B cell (primary cell): ENCODE measurements at regions not wholly inside any gene's neighbourhood (a gene's known extent, or its start where the extent isn't known, plus 50 kb on each side); places are given as distances from the start of the nearest gene placed in this dataset.

Experiments
- ATAC-seq: fragments of 200-7000 bp; cut with Tn5 transposase; one replicate; pipeline ENCODE4 v1.10.0; 2021; ENCODE audit warnings: low read depth, mild to moderate bottlenecking, moderate number of reproducible peaks, moderate library complexity
- CTCF ChIA-PET: fragments of 350-600 bp; sonication (Branson Sonifier 250); formaldehyde crosslinking; loops from one replicate; lab custom pipeline; 2021; ENCODE audit warnings: antibody characterized with exemption, inconsistent platforms; lab: Charles Lee
- POLR2A ChIA-PET: fragments of 350-600 bp; sonication (Branson Sonifier 250); formaldehyde crosslinking; loops from one replicate; lab custom pipeline; 2021; ENCODE audit warnings: antibody characterized with exemption; lab: Charles Lee
- DNase-seq: peaks from one replicate; pipeline ENCODE4 v3.0.0; 2013
- H2AFZ ChIP-seq: 2 replicates; pipeline ENCODE4 v1.6.1; 2012; ENCODE audit warnings: mild to moderate bottlenecking, low read depth, low read length; ENCODE audit not compliant: insufficient read depth, poor library complexity, severe bottlenecking
- H3K27ac ChIP-seq, 2 donors: 1 replicate in 1 of 2; 2 replicates in 1 of 2; pipeline ENCODE4 v1.5.1; 2012 to 2013; ENCODE audit warnings: low read length in 2 of 2, mild to moderate bottlenecking in 2 of 2, moderate library complexity in 1 of 2
- H3K27me3 ChIP-seq, 4 experiments: fragments of 200-600 bp in 1 of 4; sonication (generic) in 1 of 4; replicated peaks in 1 of 4; 1 replicate in 2 of 4; 2 replicates in 2 of 4; pipeline versions ENCODE4 v1.6.1 to v1.7.0; 2013 to 2016; ENCODE audit warnings: low read length in 3 of 4, mild to moderate bottlenecking in 2 of 4, mixed read lengths in 1 of 4, moderate library complexity in 1 of 4; ENCODE audit not compliant: insufficient read depth in 4 of 4, control insufficient read depth in 3 of 4; ENCODE audit errors: control extremely low read depth in 1 of 4
- H3K36me3 ChIP-seq, 2 experiments: replicated peaks in 1 of 2; 1 replicate in 1 of 2; 2 replicates in 1 of 2; pipeline versions ENCODE4 v1.6.1 to v1.7.1; 2013; ENCODE audit warnings: low read length in 1 of 2; ENCODE audit not compliant: insufficient read depth in 2 of 2, control insufficient read depth in 1 of 2; ENCODE audit errors: control extremely low read depth in 1 of 2, extremely low read depth in 1 of 2
- H3K4me1 ChIP-seq, 2 donors: fragments of 200-600 bp in 1 of 2; sonication (generic) in 1 of 2; 1 replicate in 1 of 2; 2 replicates in 1 of 2; pipeline versions ENCODE4 v1.5.1 to v1.6.1; 2013 to 2017; ENCODE audit warnings: low read length in 2 of 2; ENCODE audit not compliant: control insufficient read depth in 2 of 2, insufficient read depth in 2 of 2
- H3K4me2 ChIP-seq: replicated peaks from 2 replicates; pipeline ENCODE3; 2012; ENCODE audit warnings: mild to moderate bottlenecking, low read depth, low read length; ENCODE audit not compliant: poor library complexity, severe bottlenecking
- H3K4me3 ChIP-seq, 5 experiments: fragments of 200-600 bp in 1 of 5; sonication (generic) in 1 of 5; 1 replicate in 3 of 5; 2 replicates in 2 of 5; pipeline versions ENCODE4 v1.5.1 to v1.7.0; 2011 to 2016; ENCODE audit warnings: low read length in 4 of 5, mild to moderate bottlenecking in 4 of 5, low read depth in 2 of 5, control low read depth in 1 of 5, moderate library complexity in 1 of 5; ENCODE audit not compliant: insufficient read depth in 1 of 5; ENCODE audit errors: control extremely low read depth in 1 of 5, extremely low read depth in 1 of 5
- H3K79me2 ChIP-seq: fragments of 200-600 bp; sonication (generic); one replicate; pipeline ENCODE4 v1.6.0; 2016; ENCODE audit warnings: low read length; ENCODE audit not compliant: control insufficient read depth, insufficient read depth
- H3K9ac ChIP-seq: fragments of 200-600 bp; sonication (generic); 2 replicates; pipeline ENCODE4 v1.6.1; 2017; ENCODE audit warnings: mild to moderate bottlenecking, low read length, moderate library complexity
- H3K9me3 ChIP-seq, 3 donors: one replicate each; pipeline versions ENCODE4 v1.6.1 to v1.7.1; 2013; ENCODE audit warnings: low read length in 2 of 3; ENCODE audit not compliant: control insufficient read depth in 2 of 3, insufficient read depth in 1 of 3; ENCODE audit errors: control extremely low read depth in 1 of 3
- H4K20me1 ChIP-seq: 2 replicates; pipeline ENCODE4 v1.6.0; 2012; ENCODE audit warnings: mild to moderate bottlenecking, low read length; ENCODE audit not compliant: insufficient read depth, control insufficient read depth, poor library complexity, severe bottlenecking
- H3K27ac Mint-ChIP-seq: one replicate; pipeline ENCODE4 v1.8.0; 2021; ENCODE audit warnings: mixed read lengths
- H3K27me3 Mint-ChIP-seq: one replicate; pipeline ENCODE4 v1.8.0; 2021; ENCODE audit warnings: mixed read lengths
- H3K4me1 Mint-ChIP-seq: one replicate; pipeline ENCODE4 v1.8.0; 2021; ENCODE audit warnings: mixed read lengths
- H3K4me3 Mint-ChIP-seq: one replicate; pipeline ENCODE4 v1.8.0; 2021; ENCODE audit warnings: mixed read lengths
- H3K9me3 Mint-ChIP-seq: one replicate; pipeline ENCODE4 v1.8.0; 2022; ENCODE audit warnings: mixed read lengths; ENCODE audit not compliant: insufficient read depth
- EZH2 ChIP-seq: IDR thresholded peaks from 2 replicates; pipeline ENCODE4 v1.6.1; 2012; ENCODE audit warnings: borderline replicate concordance, low read depth, mild to moderate bottlenecking, moderate library complexity, low read length; ENCODE audit not compliant: insufficient read depth, poor library complexity, severe bottlenecking
- WGBS: methylation state at CpG from one replicate; pipeline ENCODE4 v1.1.5; 2013; ENCODE audit warnings: missing lambda C conversion rate; ENCODE audit not compliant: insufficient coverage; 5-methylcytosine and 5-hydroxymethylcytosine counted together
- intact Hi-C: fragments of 100-400 bp; cut with micrococcal nuclease; formaldehyde crosslinking; loops from one replicate; pipeline ENCODE4 v1.10.0; 2022
- TF ChIP-seq, protein P1 (sequence below): fragments of 200-600 bp; IDR thresholded peaks from one replicate; pipeline ENCODE4 v1.8.0; 2022; ENCODE audit warnings: antibody characterized with exemption, mild to moderate bottlenecking

DNA sequence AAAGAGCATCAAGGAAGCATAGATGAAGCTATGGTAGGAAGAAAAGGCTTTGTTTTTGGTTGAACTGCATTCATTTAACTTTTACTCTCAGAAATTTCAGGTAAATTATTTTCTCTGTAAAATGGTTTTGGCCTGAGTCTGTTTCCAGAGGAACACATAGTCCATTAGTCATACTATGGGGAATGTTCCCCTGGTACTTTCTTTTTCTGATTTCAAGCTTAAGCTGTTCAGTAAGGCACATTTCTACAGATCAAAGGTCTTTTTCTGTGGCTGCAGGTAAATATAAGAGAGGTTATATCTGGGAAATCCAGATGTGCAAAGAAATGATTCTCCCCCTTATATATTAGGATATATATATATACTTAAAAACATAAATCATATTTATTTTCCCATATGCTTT is 1744.4 kb upstream of the ADGRL3 start:
- Histone ChIP-seq H3K79me2 (no peaks in the 10 kb centered on the region), H3K4me2 (no peak overlapping the region), H3K27ac (no peak overlapping the region), H2AFZ (no peak overlapping the region), H3K36me3 (no peaks in the 10 kb centered on the region), H3K9me3 (peaks cover 0 to 3% (median 0%) of the 10 kb centered on the region in 3 donors), H3K4me1 (no peaks in the 10 kb centered on the region), H4K20me1 (no peaks in the 10 kb centered on the region), H3K9ac (no peak overlapping the region), H3K27me3 (no peaks in the 10 kb centered on the region), H3K4me3 (no peak overlapping the region)
- Mint-ChIP-seq H3K9me3 (peaks cover 4% of the 10 kb centered on the region), H3K4me3 (no peak overlapping the region), H3K27ac (no peak overlapping the region), H3K4me1 (no peaks in the 10 kb centered on the region), H3K27me3 (no peaks in the 10 kb centered on the region)
- CTCF ChIA-PET = no interaction called here
- DNase-seq = no peak
- TF ChIP-seq, protein P1, sequence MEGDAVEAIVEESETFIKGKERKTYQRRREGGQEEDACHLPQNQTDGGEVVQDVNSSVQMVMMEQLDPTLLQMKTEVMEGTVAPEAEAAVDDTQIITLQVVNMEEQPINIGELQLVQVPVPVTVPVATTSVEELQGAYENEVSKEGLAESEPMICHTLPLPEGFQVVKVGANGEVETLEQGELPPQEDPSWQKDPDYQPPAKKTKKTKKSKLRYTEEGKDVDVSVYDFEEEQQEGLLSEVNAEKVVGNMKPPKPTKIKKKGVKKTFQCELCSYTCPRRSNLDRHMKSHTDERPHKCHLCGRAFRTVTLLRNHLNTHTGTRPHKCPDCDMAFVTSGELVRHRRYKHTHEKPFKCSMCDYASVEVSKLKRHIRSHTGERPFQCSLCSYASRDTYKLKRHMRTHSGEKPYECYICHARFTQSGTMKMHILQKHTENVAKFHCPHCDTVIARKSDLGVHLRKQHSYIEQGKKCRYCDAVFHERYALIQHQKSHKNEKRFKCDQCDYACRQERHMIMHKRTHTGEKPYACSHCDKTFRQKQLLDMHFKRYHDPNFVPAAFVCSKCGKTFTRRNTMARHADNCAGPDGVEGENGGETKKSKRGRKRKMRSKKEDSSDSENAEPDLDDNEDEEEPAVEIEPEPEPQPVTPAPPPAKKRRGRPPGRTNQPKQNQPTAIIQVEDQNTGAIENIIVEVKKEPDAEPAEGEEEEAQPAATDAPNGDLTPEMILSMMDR = no peak
- TF ChIP-seq EZH2 = no peak
- POLR2A ChIA-PET = no interaction called here
- intact Hi-C loops = no loop called here
- no peak for ATAC-seq

DNA sequence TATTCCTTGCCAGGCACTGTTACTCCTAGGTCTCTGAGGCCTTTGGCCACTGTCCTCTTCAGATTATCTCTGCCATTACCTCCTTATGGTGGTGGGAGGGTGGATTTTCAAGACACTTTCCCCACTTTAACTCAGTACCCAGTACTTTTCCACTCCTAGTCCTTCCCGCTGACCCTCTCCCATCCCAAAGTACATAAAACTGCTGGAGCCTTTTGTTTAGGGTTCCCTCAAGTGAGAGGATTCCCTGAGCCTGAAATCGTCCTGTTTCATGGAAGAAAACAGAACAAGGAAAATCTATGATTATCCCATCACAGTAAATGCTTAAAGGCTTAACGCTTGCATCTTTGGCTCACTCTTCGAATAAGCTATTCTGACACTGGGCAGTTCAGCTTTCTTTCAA is 1742.5 kb upstream of the ADGRL3 start:
- Histone ChIP-seq H2AFZ (no peak overlapping the region), H3K4me1 (no peaks in the 10 kb centered on the region), H3K36me3 (no peaks in the 10 kb centered on the region), H4K20me1 (no peaks in the 10 kb centered on the region), H3K27ac (no peak overlapping the region), H3K4me2 (no peak overlapping the region), H3K9me3 (peaks cover 0 to 6% (median 0%) of the 10 kb centered on the region in 3 donors), H3K27me3 (no peaks in the 10 kb centered on the region), H3K79me2 (no peaks in the 10 kb centered on the region), H3K4me3 (no peak overlapping the region), H3K9ac (no peak overlapping the region)
- H3K4me1 Mint-ChIP-seq = no peaks in the 10 kb centered on the region
- POLR2A ChIA-PET = no interaction called here
- CTCF ChIA-PET = no interaction called here
- 50% methylated on average over 1 of the region's 4 CpGs for WGBS
- H3K9me3 Mint-ChIP-seq = peaks cover 7% of the 10 kb centered on the region
- H3K27me3 Mint-ChIP-seq = no peaks in the 10 kb centered on the region
- no peak for DNase-seq
- intact Hi-C loops = no loop called here
- no peak for ATAC-seq
- no peak overlapping the region for H3K4me3 Mint-ChIP-seq
- TF ChIP-seq, protein P1 = no peak
- no peak for TF ChIP-seq EZH2
- no peak overlapping the region for H3K27ac Mint-ChIP-seq
